ENCODE measurements at regions not wholly inside any gene's neighbourhood (a gene's known extent, or its start where the extent isn't known, plus 50 kb on each side); places are given as distances from the start of the nearest gene placed in this dataset.

DNA sequence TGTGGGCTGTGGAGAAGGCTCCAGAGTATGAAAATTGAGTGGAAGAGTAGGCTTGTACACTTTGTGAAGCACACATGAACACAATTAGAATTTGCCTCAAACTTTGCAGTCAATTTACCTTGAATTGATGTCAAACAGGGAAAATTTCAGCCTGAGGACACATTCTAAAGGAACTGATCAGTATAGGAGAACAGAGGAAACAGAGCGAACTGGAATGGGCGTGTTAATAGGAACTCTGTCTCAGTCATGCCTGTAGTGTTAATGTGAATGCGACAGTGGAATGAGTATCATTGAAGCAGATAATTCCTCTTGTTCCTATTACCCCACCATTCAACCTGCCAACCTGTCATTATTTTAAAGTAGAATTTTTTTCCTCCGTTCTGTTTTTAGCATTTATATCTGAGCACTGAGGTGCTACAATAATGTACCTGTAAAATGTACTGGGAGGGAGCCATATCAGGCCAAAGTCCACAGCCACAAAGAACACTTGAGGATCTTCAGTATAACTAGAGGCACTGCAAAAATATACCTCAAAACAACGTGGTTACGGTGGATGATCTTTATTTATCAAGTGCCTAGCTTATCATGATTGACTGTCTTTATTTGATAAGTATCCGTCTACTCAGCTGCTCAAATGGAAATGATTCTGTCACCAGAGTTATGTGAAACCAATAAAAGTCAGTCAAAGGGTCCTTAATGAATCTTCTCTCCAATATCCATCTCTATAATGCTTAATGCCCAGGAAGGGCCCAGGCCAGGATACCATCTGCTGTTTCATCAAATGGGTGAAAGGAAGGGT, 125.3 kb upstream of the STMND1 start:
- TF ChIP-seq, protein P1, sequence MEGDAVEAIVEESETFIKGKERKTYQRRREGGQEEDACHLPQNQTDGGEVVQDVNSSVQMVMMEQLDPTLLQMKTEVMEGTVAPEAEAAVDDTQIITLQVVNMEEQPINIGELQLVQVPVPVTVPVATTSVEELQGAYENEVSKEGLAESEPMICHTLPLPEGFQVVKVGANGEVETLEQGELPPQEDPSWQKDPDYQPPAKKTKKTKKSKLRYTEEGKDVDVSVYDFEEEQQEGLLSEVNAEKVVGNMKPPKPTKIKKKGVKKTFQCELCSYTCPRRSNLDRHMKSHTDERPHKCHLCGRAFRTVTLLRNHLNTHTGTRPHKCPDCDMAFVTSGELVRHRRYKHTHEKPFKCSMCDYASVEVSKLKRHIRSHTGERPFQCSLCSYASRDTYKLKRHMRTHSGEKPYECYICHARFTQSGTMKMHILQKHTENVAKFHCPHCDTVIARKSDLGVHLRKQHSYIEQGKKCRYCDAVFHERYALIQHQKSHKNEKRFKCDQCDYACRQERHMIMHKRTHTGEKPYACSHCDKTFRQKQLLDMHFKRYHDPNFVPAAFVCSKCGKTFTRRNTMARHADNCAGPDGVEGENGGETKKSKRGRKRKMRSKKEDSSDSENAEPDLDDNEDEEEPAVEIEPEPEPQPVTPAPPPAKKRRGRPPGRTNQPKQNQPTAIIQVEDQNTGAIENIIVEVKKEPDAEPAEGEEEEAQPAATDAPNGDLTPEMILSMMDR (IDR thresholded peaks at IDR 0.05), result no peak
- no peak for TF ChIP-seq POLR2A (IDR thresholded peaks at IDR 0.05)

All from adrenal gland (tissue), 5 donors.